Activated CD4-positive, alpha-beta T cell treated with anti-CD3 and anti-CD28 coated beads, Interleukin-2, amount 50 U/mL, for 1 hour (primary cell): ENCODE measurements at regions not wholly inside any gene's neighbourhood (a gene's known extent, or its start where the extent isn't known, plus 50 kb on each side); places are given as distances from the start of the nearest gene placed in this dataset.
"Not testable (repeated sequence)": the region's sequence is repeated elsewhere in the genome, so short reads cannot be mapped to it uniquely, and the experiment has no call there.

Experiments
- DNase-seq: peaks from one replicate; pipeline ENCODE4 v3.0.0-alpha.2; 2020

DNA sequence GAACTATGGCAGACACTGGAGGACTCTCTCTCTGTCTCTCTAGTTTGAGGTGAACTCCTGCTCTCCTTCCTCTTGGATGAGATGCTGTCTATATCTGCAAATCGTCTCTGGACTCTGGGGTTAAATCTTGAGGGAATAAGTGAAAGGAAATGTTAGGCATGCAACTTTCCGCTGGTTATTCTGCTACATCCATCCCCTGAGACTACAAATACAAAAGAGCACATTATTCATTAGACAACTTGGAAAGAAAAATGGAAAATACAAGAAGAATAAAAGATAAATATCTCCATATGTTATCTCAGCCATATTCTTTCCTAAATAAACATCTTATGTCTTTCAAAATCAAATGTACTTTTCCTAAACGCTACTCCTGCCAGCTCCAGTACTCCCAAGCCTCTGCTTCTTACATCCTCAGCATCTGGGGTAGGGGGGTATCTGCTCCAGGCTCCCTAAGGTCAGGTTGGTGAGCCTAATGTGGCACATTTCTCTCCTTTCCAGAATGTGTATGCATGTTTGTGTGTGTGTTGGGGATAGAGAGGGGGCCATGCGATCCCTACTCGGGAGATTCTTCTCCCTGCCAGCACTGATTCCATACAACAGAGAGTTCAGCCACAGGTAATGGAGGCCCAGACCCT is 102.9 kb upstream of the FSCB start:
- no peak for DNase-seq

DNA sequence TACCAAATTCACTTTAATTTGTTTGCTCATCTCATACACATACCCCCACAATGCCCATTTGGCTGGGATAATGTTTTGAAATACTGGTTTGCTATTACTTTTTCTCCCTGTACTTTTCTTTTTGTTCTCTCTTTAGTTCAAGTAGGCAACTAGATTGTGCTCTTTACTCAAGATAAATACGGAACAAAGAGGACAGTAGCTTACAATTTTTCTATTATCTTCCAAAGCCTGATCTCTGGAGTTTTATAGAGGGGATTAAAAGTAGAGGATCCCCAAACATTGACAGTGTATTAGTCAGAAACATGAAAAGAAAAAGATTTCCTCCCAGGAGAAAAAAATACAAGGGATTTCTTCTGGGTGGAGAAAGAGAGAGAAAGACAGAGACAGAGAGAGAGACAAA is 102.1 kb upstream of the FSCB start:
- no peak for DNase-seq

DNA sequence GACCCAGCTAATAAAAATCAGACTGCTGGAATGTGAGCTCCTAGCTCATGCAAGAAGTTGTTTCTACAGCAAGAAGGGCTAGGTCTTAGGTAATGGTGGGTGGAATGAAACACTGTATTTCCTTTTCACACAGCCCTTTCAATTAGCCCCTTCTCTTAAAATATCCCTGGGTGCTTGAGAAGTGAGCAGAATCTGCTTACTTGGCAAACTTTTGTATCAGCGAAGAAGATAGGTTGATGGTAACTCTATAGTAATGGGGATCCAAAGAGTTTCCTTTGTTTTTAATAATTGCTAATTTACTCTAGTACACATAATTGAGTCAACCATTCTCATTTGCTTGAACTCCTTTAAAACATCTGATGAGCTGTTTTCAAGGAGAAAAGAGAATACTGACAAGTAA is 100.6 kb upstream of the FSCB start:
- DNase-seq: no peak

DNA sequence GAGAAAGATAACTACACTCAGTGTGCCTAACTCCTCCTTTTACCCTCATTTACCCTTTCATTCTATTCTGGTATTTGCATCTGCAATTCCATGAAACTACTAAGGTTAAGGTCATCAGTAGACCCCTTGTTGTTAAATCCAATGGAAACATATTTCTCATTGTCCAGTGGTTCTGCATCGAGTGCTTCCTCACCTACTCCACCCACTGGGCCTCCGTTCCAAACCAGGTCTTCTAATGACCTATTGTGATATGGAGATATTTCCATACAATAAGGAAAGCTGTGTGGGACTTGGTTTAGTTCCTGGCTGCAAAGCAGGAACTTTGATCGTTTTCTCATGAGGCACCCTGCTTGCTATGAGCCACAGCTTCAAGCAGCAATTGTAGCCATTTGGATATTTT is 99.5 kb upstream of the FSCB start:
- no peak for DNase-seq

DNA sequence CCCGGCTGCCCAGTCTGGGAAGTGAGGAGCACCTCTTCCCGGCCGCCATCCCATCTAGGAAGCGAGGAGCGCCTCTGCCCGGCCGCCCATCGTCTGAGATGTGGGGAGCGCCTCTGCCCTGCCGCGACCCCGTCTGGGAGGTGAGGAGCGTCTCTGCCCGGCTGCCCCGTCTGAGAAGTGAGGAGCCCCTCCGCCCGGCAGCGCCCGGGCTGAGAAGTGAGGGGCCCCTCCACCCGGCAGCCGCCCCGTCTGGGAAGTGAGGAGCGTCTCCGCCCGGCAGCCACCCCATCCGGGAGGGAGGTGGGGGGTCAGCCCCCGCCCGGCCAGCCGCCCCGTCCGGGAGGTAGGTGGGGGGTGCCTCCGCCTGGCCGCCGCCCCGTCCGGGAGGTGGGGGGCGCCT is 94.2 kb upstream of the FSCB start:
- DNase-seq: not testable (repeated sequence)

DNA sequence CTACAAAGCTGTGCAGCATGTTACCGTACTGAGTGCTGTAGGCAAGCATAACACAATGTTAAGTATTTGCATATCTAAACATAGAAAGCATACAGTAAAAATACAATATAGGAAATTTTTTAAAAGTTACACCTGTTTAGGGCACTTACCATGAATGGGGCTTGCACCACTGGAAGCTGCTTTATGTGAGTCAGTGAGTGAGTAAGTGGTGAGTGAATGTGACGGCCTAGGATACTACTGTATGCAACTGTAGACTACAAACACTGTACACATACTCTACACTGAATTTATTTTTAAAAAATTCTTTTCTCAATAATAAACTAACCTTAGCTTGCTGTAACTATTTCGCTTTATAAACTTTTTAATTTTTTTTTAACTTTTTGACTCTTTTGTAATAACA is 82.1 kb upstream of the FSCB start:
- DNase-seq: no peak

DNA sequence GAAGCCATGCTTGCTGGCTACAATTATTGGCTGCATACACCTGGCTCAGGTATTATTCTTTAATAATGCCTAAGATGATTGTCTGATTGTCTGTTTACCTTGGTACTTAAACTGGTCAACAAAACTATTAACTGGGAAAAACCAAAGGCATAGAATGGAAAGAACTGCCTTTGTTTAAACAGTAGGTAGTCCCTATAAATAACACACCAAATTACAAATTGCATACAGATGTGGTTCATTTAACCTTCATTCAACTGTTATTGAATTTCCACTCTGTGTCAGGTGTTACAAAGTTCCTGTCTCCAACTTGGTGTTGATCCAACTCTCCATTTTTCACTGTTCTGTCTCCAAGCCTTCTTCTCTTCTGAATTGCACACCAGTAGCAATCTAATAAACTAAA is 79.8 kb upstream of the FSCB start:
- no peak for DNase-seq

DNA sequence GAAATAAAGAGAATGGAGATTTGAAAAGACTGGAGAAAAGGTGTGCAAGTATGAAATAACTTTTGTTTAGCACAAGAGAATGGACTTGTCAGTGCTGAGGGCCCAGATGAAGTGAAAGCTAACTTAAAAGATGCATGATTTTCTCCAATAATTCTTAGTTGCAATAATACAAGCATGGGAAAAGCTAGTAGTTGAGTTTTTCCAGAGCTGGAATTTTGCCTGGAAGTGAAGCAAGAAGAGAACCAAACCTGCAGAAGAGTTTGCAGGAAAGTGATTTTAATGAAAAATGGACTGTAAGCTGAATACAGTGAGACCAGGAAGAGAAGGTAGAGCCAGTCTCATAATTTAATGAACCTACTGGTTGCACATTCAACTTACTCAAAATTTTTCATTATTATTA is 69.3 kb upstream of the FSCB start:
- no peak for DNase-seq

DNA sequence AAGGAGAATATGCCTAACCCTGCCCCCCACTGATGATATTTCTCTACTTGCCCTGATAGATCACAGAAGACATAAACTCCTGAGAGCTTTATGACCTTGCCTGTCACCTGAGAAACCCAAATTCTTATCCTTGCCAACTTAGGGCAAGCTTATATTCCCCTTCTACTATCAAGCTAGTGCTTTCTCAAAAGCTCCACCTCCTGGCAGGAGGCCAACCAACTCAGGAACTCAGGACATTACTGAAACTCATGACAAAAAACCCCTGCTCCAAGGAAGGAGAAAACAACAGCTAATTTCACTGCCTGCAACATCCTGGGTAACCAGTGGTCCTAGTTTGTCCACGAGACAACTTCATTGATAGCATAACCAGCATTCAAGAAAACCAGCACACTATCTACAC is 60.9 kb upstream of the FSCB start:
- DNase-seq: no peak

DNA sequence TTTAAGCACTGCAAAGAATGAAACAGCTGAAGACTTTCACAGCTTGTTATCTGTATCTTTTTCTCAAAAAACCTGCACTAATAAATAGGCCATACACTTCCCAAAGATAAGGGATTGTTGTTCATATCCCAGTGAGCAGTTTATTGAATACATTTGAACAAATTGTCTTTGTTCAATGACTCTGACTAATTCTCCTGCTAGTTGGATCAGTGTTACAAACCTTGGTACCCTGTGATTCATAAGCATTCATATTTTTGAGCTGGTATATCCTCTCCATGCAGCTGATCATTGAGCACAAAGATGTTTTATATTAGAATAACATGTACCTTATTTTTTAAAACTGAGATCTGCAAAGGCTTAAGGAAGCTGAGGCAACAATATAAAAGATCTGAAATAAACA is 58.9 kb upstream of the FSCB start:
- DNase-seq: no peak

DNA sequence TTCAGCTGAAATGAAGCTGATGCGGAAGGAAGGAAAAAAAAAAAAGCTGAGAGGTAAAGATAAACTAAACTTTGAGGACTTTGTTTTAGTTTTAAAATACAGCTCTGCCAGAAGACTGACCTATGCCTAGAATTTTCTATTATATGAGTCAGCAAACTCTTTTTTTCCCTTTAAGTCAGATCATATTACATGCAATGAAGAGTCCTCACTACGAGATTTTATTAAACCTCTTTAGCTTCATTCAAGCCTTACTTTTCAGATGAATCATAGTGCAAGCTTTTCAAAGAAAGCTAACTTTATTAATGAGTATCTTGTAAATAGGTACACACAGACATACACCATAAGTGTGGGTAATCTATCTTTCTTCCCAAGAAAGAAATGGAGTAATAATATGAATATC is 57.8 kb upstream of the FSCB start:
- DNase-seq: no peak
